T-helper 2 cell treated with Interferon-gamma antibody and Interleukin-4, amounts not matched to agents 5 μg/mL and 100 μg/mL, for 36 hours (primary cell): ENCODE measurements at regions not wholly inside any gene's neighbourhood (a gene's known extent, or its start where the extent isn't known, plus 50 kb on each side); places are given as distances from the start of the nearest gene placed in this dataset.

Experiments
- DNase-seq: peaks from one replicate; pipeline ENCODE4 v3.0.0; 2021; ENCODE audit warnings: low spot score
- H3K27ac Mint-ChIP-seq: one replicate; pipeline ENCODE4 v1.8.0; 2021; ENCODE audit warnings: mild to moderate bottlenecking, mixed read lengths
- H3K27me3 Mint-ChIP-seq: one replicate; pipeline ENCODE4 v1.8.0; 2021; ENCODE audit warnings: low read depth, mixed read lengths
- H3K36me3 Mint-ChIP-seq: one replicate; pipeline ENCODE4 v1.8.0; 2021; ENCODE audit warnings: low read depth, mixed read lengths
- H3K4me1 Mint-ChIP-seq: one replicate; pipeline ENCODE4 v1.8.0; 2021; ENCODE audit warnings: low read depth, mixed read lengths
- H3K4me3 Mint-ChIP-seq: one replicate; pipeline ENCODE4 v1.8.0; 2022; ENCODE audit warnings: mild to moderate bottlenecking, moderate library complexity, mixed read lengths
- H3K9me3 Mint-ChIP-seq: one replicate; pipeline ENCODE4 v1.8.0; 2021; ENCODE audit warnings: mixed read lengths

DNA sequence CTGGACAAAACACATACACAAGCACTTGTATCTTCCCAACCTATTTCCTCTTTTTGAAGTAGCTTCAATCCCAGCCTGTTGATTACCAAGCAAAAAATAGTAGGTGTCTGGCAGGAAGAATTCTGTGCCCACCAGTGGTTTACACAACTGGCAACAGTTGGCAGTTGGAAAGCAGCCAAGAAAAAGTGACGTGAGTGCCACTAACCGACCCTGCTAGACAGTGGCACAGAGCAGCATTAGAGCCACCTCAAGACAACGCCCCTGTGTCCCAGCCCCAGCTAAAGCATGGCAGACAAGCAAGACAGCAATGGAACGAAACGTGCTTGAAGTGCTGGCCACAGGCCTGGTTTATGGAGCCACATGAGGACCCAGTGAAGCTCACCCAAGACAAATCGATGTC lies 379.6 kb downstream of the FBXO15 start:
- Mint-ChIP-seq H3K27me3 (peaks cover 12% of the 10 kb centered on the region), H3K4me1 (peaks cover 2% of the 10 kb centered on the region), H3K9me3 (no peaks in the 10 kb centered on the region), H3K36me3 (no peaks in the 10 kb centered on the region), H3K4me3 (no peak overlapping the region), H3K27ac (no peak overlapping the region)
- DNase-seq = no peak

DNA sequence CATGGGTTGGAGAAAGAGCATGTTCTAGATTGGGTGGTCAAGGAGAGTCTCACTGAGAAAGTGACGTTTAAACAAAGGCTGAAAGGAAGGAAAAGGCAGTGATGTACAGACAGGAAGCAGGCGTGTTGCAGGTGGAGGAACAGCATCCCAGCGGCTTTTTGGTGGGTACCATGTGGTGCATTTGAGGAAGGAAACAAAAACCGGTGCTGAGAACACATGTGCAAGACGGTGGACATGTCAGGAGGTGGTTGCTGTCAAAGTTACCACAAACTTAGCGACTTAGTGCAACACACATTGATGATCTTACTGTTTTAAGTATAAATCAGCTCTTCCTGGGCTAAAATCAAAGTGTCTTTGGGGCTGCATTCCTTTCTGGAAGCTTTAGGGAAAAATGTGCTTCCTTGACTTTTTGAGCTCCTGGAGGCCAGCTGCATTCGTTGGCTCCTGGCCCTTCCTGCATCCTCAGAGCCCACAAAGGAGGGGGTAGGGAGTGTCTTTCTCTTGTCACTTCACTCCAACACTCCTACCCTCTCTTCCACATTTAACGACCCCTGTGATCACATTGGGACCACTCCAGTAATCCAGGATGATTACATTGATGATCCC lies 380.6 kb downstream of the FBXO15 start:
- Mint-ChIP-seq H3K4me1 (peaks cover 2% of the 10 kb centered on the region), H3K27ac (no peak overlapping the region), H3K9me3 (no peaks in the 10 kb centered on the region), H3K27me3 (peaks cover 12% of the 10 kb centered on the region), H3K36me3 (no peaks in the 10 kb centered on the region), H3K4me3 (no peak overlapping the region)
- DNase-seq = no peak

DNA sequence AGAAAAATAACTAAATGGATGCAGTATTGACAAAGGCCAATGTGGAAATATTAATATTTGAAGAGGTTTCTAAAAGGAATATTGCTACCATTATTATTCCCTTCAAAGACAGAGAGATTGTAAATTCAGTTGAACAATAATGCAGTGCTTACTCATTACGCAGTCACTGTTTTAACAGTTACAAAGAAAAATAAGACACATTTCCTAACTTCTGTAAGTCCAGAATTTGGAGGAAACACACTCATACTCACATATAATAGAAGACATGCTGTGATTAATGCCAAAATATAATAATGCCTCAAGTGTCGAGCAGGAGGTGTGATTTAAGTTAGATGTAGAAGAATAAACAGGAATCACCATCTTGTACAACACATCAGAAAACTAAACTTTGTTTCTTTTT lies 389.2 kb downstream of the FBXO15 start:
- no peaks in the 10 kb centered on the region for H3K4me1 Mint-ChIP-seq
- no peaks in the 10 kb centered on the region for H3K9me3 Mint-ChIP-seq
- H3K27ac Mint-ChIP-seq = no peak overlapping the region
- no peak for DNase-seq
- no peak overlapping the region for H3K4me3 Mint-ChIP-seq
- H3K27me3 Mint-ChIP-seq = peaks cover 3% of the 10 kb centered on the region
- no peaks in the 10 kb centered on the region for H3K36me3 Mint-ChIP-seq

DNA sequence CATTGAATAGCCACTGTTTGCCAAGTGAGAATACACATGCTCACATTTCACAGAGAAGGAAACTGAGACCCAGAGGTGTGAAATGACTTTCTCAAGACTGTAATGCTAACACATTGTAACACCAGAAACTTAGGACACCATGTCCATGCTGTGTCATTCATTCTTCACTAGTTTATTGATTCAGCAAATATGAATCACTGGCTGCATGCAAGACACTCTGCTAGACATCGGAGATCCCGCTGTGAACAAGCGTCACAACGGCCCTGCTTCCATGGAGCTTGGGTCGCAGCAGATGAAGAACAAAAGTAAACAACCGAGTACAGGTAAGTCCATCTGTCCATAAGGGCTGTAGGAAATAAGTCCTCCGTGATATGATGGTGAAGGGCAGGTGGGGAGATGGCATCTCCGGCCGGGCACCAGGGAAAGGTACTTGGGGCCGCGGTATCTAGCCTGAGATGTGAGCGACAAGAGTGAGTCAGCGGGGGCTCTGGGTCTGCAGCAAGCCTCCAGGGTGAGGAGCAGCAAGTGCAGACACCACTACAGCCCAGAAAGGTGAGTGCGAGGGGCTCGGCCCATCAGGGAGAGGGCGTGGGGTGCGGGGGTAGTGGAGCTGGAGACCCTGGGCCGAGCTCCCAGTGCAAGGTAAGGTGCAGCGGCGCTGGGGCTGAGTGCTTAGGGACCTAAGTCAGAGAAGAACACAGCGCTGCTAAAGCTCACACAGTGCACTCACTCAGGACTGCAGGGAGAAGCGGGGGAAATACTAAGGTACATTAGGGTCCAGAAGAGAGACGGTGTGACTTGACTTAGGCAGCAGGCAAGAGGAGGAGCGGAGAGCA lies 391.2 kb downstream of the FBXO15 start:
- Mint-ChIP-seq H3K4me3 (no peak overlapping the region), H3K36me3 (no peaks in the 10 kb centered on the region), H3K27me3 (no peaks in the 10 kb centered on the region), H3K4me1 (no peaks in the 10 kb centered on the region), H3K27ac (no peak overlapping the region), H3K9me3 (no peaks in the 10 kb centered on the region)
- no peak for DNase-seq

DNA sequence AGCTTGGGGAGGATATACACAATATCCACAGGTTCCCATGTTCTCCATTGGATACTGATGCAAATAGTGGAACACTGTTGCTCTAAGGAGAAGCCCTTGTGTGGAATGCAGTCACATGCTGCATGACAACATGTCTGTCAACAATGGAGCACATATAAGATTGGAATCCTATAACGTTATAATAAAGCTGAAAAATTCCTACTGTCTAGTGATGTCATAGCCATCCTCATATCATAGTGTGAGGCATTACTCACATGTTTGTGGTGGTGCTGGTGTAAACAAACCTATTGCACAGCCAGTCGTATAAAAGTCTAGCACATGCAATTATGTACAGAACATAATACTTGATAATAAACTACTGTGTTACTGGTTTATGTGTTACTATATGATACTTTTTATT lies 394.7 kb downstream of the FBXO15 start:
- H3K27ac Mint-ChIP-seq = no peak overlapping the region
- no peaks in the 10 kb centered on the region for H3K4me1 Mint-ChIP-seq
- H3K9me3 Mint-ChIP-seq = no peaks in the 10 kb centered on the region
- no peaks in the 10 kb centered on the region for H3K36me3 Mint-ChIP-seq
- no peak overlapping the region for H3K4me3 Mint-ChIP-seq
- no peaks in the 10 kb centered on the region for H3K27me3 Mint-ChIP-seq
- no peak for DNase-seq

DNA sequence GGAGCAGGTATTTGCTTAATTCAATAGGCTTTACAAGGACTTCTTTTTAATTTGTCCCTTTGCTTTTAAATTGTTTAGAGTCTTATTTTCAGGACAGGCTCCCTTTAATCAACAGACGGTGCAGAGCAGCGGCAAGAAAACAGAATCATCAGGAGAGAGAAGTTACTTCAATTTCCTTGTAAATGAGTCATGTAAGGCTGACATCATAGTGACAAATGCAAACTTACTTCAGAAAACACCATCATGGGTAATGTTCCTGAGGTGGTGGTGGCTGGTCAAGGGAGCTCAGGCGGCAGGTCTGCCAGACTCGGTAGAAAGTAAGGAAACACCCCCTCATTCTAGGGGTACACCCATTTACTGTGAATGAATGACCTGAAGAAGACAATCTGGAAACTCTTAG lies 395.1 kb downstream of the FBXO15 start:
- no peaks in the 10 kb centered on the region for H3K36me3 Mint-ChIP-seq
- H3K9me3 Mint-ChIP-seq = no peaks in the 10 kb centered on the region
- H3K4me1 Mint-ChIP-seq = no peaks in the 10 kb centered on the region
- no peak overlapping the region for H3K4me3 Mint-ChIP-seq
- no peak overlapping the region for H3K27ac Mint-ChIP-seq
- no peaks in the 10 kb centered on the region for H3K27me3 Mint-ChIP-seq
- DNase-seq = no peak

DNA sequence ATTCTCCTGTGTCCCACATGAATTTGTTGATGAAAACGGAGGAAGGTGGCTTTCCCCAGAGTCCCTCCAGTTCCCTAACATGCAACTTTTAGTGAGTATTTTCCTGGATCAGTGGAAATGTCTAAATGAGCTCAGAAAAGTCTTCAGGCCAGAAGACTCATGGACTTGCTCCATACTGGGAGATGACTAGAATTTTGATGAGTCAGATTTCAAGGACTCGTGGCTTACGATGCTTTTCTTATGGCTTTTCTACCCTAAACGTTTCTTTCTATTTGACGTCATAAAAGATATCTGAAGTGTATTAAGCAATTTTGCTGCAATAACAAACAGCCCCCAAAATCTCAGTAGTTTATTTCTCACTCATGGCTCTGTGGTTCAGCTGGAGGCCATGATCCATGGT lies 397.6 kb downstream of the FBXO15 start:
- Mint-ChIP-seq H3K36me3 (no peaks in the 10 kb centered on the region), H3K9me3 (no peaks in the 10 kb centered on the region), H3K27me3 (no peaks in the 10 kb centered on the region), H3K4me3 (no peak overlapping the region), H3K4me1 (no peaks in the 10 kb centered on the region), H3K27ac (no peak overlapping the region)
- no peak for DNase-seq

DNA sequence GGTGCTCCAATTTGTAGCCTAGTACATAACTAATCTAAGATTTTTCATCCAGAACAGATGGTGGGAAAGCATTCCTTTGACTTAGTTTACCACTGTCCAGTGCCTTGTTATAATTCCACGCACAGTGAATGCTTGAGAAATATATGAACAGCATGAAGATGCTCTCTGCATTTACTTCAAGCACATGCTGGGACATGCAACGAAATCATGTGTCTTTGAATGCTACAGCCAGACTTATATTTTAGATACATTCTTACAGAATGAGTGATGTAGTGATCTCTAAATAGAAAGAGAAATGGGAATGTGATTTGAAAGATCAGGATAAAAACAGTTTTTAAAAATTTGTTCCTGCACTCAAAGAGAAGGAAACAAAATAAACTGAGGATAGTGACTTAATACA lies 398.3 kb downstream of the FBXO15 start:
- Mint-ChIP-seq H3K9me3 (no peaks in the 10 kb centered on the region), H3K36me3 (no peaks in the 10 kb centered on the region)

DNA sequence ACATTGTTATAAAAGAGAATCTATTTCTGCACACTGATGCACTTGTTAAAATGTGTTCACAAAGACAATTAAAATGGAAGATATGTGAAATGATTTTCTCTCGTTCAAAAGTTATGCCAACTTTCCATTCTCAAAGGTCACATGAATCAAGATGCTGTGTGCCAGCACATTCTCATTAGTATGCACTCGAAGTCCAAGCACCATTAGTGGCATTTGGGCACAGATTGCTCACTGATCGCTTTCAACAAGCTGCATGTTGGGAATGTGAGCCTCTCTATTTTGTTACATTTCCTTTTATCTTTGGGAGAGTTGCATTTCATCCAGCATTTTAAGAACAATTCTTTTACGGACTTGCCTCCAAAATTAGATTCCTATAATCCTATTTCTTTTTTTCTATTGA lies 398.9 kb downstream of the FBXO15 start:
- no peaks in the 10 kb centered on the region for H3K27me3 Mint-ChIP-seq
- no peaks in the 10 kb centered on the region for H3K4me1 Mint-ChIP-seq
- H3K4me3 Mint-ChIP-seq = no peak overlapping the region
- H3K9me3 Mint-ChIP-seq = no peaks in the 10 kb centered on the region
- H3K36me3 Mint-ChIP-seq = no peaks in the 10 kb centered on the region
- no peak overlapping the region for H3K27ac Mint-ChIP-seq
- DNase-seq = no peak

More for the DNA sequence above, 398.3 kb downstream of the FBXO15 start:
- H3K27me3 Mint-ChIP-seq = no peaks in the 10 kb centered on the region
- H3K4me1 Mint-ChIP-seq = no peaks in the 10 kb centered on the region
- H3K27ac Mint-ChIP-seq = no peak overlapping the region
- H3K4me3 Mint-ChIP-seq = no peak overlapping the region
- DNase-seq = no peak

DNA sequence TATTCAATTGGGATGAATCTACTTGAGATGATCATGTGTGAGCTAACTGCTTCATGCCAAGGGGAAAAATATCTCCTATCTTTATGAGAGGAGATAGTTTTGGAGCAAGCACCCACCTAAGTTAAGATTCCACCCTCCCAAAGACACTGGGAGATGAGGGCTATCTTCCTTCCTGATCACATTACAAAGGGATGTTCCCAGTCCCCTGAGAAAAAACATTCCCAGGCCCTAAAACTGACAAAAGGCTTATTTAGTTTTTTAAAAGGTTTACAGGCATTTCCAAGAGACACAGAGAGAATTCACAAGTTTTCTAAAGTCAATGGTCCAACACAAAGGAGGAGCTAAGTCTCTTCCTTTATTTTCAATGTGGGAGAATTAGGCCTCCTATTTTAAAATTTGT lies 401.5 kb downstream of the FBXO15 start:
- Mint-ChIP-seq H3K27me3 (no peaks in the 10 kb centered on the region), H3K4me3 (no peak overlapping the region), H3K9me3 (no peaks in the 10 kb centered on the region), H3K4me1 (no peaks in the 10 kb centered on the region), H3K36me3 (no peaks in the 10 kb centered on the region), H3K27ac (no peak overlapping the region)
- no peak for DNase-seq

DNA sequence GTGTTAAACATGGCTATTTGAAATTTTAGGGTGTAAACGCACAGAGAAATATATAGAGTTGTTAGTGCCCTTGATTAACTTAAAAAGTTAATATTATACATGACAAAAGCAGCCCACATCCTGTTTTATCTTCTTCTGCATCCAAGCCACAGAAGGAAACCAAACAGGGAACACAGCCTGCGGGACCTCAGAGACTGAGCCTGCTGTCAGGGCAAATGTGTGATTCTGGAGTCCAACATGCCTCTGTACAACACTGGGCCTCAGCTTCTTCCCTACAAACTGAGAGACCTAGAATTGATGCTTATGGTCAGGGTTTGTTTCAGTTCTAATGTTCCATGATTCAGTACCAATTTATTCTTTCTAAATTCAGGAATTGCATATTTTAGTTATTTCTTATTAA lies 404.7 kb downstream of the FBXO15 start:
- H3K36me3 Mint-ChIP-seq = no peaks in the 10 kb centered on the region
- H3K27me3 Mint-ChIP-seq = no peaks in the 10 kb centered on the region
- H3K9me3 Mint-ChIP-seq = no peaks in the 10 kb centered on the region
- DNase-seq = no peak
- H3K4me3 Mint-ChIP-seq = no peak overlapping the region
- no peak overlapping the region for H3K27ac Mint-ChIP-seq
- H3K4me1 Mint-ChIP-seq = no peaks in the 10 kb centered on the region

DNA sequence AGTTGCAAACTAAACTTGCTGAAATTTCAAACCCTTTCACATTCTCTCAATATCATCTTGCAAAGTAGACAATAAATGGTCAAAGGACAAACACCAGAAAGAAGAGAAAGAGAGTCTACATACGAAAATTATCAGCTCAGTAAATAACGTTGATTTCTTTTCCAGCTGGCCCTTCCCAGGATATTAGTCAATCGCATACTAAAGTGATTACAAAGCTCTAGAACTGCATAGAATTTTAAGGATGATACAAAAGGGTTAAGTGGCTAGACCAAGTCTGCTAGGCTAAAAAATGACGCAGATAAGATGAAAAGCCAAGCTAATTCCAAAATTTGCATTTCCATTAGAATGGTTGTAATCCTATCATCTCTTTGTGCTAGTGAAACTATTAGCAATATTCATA lies 405.7 kb downstream of the FBXO15 start:
- Mint-ChIP-seq H3K27me3 (no peaks in the 10 kb centered on the region), H3K9me3 (no peaks in the 10 kb centered on the region), H3K27ac (no peak overlapping the region), H3K36me3 (no peaks in the 10 kb centered on the region), H3K4me3 (no peak overlapping the region), H3K4me1 (no peaks in the 10 kb centered on the region)
- DNase-seq = no peak

DNA sequence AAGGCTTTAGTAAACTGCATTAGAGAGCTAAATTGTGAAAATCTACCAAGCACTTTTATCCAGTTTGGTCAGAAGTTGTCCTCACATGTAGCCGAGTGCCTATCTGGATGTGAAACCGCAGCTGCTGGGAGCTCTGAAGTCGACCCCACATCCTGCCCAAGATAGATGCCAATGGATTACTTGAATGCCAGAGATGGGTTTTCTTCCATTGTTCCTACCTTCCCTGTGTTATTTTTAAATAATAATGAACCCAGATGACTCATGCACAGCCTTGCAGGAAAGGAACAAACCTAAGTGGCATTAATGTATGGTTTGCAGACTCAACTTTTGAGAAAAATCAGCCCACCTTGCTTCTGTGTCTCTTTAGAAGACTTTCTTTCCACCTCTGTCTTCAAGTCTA lies 408.5 kb downstream of the FBXO15 start:
- H3K27me3 Mint-ChIP-seq = no peaks in the 10 kb centered on the region
- no peak overlapping the region for H3K27ac Mint-ChIP-seq
- no peaks in the 10 kb centered on the region for H3K4me1 Mint-ChIP-seq
- no peaks in the 10 kb centered on the region for H3K9me3 Mint-ChIP-seq
- no peaks in the 10 kb centered on the region for H3K36me3 Mint-ChIP-seq
- no peak overlapping the region for H3K4me3 Mint-ChIP-seq
- no peak for DNase-seq

DNA sequence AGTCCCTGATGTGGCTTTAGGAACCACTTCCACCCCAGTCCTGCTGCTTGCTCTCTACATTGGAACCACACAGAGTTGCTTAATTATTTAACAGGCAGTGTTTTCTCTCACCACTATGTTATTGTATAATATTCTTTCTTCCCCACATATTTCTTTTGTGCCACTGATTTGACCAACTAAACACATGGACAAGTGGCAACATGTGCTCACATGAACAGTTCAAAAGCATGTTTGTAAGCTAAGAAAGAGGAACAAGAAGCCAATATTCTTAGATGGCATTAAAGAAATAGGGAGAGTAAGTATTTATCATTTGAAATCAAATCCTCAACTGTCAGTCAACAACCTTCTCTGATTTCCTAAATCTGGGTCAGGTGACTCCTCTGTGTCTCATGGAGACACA lies 409.6 kb downstream of the FBXO15 start:
- H3K36me3 Mint-ChIP-seq = no peaks in the 10 kb centered on the region
- H3K4me3 Mint-ChIP-seq = no peak overlapping the region
- no peak overlapping the region for H3K27ac Mint-ChIP-seq
- no peaks in the 10 kb centered on the region for H3K27me3 Mint-ChIP-seq
- H3K4me1 Mint-ChIP-seq = no peaks in the 10 kb centered on the region
- no peaks in the 10 kb centered on the region for H3K9me3 Mint-ChIP-seq
- DNase-seq = no peak

DNA sequence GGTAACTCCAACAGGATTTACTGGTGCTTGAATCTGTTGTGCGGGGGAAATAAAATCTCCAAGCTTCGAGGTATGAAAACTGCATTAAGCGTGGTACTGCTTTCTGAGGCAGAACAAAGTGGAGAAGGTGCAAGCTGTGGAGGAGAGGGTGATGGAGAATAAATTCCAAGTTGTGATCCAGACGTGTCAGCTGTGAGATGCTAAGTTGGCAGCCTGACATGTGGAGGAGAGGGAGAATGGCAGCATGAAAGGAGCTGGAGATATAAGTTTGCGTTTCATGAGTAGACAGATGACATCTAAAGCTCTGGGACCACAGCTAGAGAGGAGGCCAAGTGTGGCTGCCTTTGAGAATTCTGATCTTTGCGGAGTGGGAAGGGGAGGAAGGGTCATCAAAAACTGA lies 411.8 kb downstream of the FBXO15 start:
- H3K9me3 Mint-ChIP-seq = peaks cover 2% of the 10 kb centered on the region
- no peaks in the 10 kb centered on the region for H3K36me3 Mint-ChIP-seq
- no peak overlapping the region for H3K4me3 Mint-ChIP-seq
- H3K27me3 Mint-ChIP-seq = no peaks in the 10 kb centered on the region
- H3K27ac Mint-ChIP-seq = no peak overlapping the region
- no peak for DNase-seq
- H3K4me1 Mint-ChIP-seq = no peaks in the 10 kb centered on the region
